Spleen (tissue), 11 donors: ENCODE measurements at regions not wholly inside any gene's neighbourhood (a gene's known extent, or its start where the extent isn't known, plus 50 kb on each side); places are given as distances from the start of the nearest gene placed in this dataset.

Experiments
- DNase-seq: peaks from one replicate; pipeline ENCODE4 v3.0.0-alpha.2; 2020
- H3K27ac ChIP-seq, 8 donors: fragments of 200-600 bp; sonication (generic) in 7 of 8; 1 replicate in 4 of 8; 2 replicates in 4 of 8; pipeline versions ENCODE4 v1.5.0 to v1.8.0; 2016 to 2021; ENCODE audit warnings: inconsistent platforms in 4 of 8, mild to moderate bottlenecking in 4 of 8, moderate library complexity in 1 of 8
- H3K27me3 ChIP-seq, 7 donors: fragments of 200-600 bp; sonication (generic) in 6 of 7; replicated peaks in 1 of 7; 1 replicate in 4 of 7; 2 replicates in 3 of 7; pipeline versions ENCODE4 v1.5.0 to v1.8.0; 2016 to 2021; ENCODE audit warnings: inconsistent platforms in 3 of 7, mild to moderate bottlenecking in 1 of 7
- H3K36me3 ChIP-seq, 6 donors: fragments of 200-600 bp; sonication (generic) in 5 of 6; 1 replicate in 4 of 6; 2 replicates in 2 of 6; pipeline versions ENCODE4 v1.5.0 to v1.8.0; 2016 to 2021; ENCODE audit warnings: inconsistent platforms in 2 of 6
- H3K4me1 ChIP-seq, 6 donors: fragments of 200-600 bp; sonication (generic) in 5 of 6; 1 replicate in 3 of 6; 2 replicates in 3 of 6; pipeline versions ENCODE4 v1.5.0 to v1.8.0; 2016 to 2021; ENCODE audit warnings: inconsistent platforms in 3 of 6
- H3K4me3 ChIP-seq, 8 donors: fragments of 200-600 bp; sonication (generic) in 7 of 8; 1 replicate in 4 of 8; 2 replicates in 4 of 8; pipeline versions ENCODE4 v1.5.0 to v1.8.0; 2016 to 2021; ENCODE audit warnings: inconsistent platforms in 4 of 8, mild to moderate bottlenecking in 4 of 8, moderate library complexity in 2 of 8
- H3K9me3 ChIP-seq, 8 donors: fragments of 200-600 bp; sonication (generic) in 7 of 8; 1 replicate in 4 of 8; 2 replicates in 4 of 8; pipeline versions ENCODE4 v1.5.0 to v1.8.0; 2016 to 2021; ENCODE audit warnings: inconsistent platforms in 4 of 8
- POLR2A ChIP-seq, 3 donors: fragments of 450-650 bp; IDR thresholded peaks; one replicate each; pipeline ENCODE4 v1.5.1; 2017; ENCODE audit warnings: antibody characterized with exemption in 3 of 3, mild to moderate bottlenecking in 1 of 3
- POLR2AphosphoS5 ChIP-seq, 3 donors: sonication (generic); formaldehyde crosslinking; IDR thresholded peaks; one replicate each; pipeline ENCODE4 v1.5.1; 2017; ENCODE audit warnings: antibody characterized with exemption in 3 of 3
- WGBS, 5 donors: extraction: QIAGEN DNeasy Blood & Tissue Kit in 3 of 5; methylation state at CpG; one replicate each; pipeline versions ENCODE4 v1.1.5 to v1.1.7; 2013 to 2018; 5-methylcytosine and 5-hydroxymethylcytosine counted together
- intact Hi-C: fragments of 100-400 bp; cut with DNase I; formaldehyde crosslinking; loops from one replicate; pipeline ENCODE4 v1.15.0; 2023; ENCODE audit warnings: low total_unique reads
- TF ChIP-seq, protein P1 (sequence below), 11 experiments: fragments of 200-600 bp in 7 of 11; fragments of 450-650 bp in 4 of 11; sonication (generic) in 4 of 11; IDR thresholded peaks in 8 of 11; conservative IDR thresholded peaks in 3 of 11; 1 replicate in 7 of 11; 2 replicates in 4 of 11; pipeline versions ENCODE4 v1.4.0 to v1.8.0; 2016 to 2021; ENCODE audit warnings: antibody characterized with exemption in 11 of 11, inconsistent platforms in 4 of 11, mild to moderate bottlenecking in 1 of 11
- donor health status: healthy with polysubstance abuse.
- donor health status: DM: no; HTN: no; CAD: no; lungs with moderate emphysema.
- donor health status: DM: no; HTN: no; CAD: no.
- donor health status: Bipolar disorder and iron deficiency.
- donor health status: healthy.
- donor health status: DM: no; HTN: no; CAD: no.
- donor health status: DM: yes; HTN: yes; CAD: no.

DNA sequence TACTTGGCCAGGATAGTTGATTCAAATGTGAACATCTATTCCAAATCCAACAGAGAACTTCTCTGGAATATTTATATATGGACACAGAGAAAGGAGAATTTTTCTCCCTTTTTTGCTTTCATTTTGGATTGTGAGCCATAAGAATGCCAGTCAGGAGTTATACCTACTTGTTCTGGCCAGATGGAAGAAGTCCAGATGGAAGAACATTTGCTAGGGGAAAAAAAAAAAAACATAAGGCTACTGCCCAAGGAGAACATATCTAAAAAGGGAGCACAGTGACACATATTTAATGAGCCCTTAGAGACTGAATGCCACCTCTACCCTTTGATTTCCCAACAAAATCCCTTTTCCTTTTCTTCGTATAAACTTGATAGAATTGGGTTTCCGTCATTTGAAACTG lies 61.7 kb upstream of the PPP2R2B start:
- TF ChIP-seq POLR2A (IDR thresholded peaks at IDR 0.05) (no peak), POLR2AphosphoS5 (IDR thresholded peaks at IDR 0.05) (no peak)
- TF ChIP-seq, protein P1, sequence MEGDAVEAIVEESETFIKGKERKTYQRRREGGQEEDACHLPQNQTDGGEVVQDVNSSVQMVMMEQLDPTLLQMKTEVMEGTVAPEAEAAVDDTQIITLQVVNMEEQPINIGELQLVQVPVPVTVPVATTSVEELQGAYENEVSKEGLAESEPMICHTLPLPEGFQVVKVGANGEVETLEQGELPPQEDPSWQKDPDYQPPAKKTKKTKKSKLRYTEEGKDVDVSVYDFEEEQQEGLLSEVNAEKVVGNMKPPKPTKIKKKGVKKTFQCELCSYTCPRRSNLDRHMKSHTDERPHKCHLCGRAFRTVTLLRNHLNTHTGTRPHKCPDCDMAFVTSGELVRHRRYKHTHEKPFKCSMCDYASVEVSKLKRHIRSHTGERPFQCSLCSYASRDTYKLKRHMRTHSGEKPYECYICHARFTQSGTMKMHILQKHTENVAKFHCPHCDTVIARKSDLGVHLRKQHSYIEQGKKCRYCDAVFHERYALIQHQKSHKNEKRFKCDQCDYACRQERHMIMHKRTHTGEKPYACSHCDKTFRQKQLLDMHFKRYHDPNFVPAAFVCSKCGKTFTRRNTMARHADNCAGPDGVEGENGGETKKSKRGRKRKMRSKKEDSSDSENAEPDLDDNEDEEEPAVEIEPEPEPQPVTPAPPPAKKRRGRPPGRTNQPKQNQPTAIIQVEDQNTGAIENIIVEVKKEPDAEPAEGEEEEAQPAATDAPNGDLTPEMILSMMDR (IDR thresholded peaks at IDR 0.05 in 8 of 11, conservative IDR thresholded peaks at IDR 0.05 in 3 of 11), result no peak
- Histone ChIP-seq H3K27me3 (no peaks in the 10 kb centered on the region), H3K4me1 (no peaks in the 10 kb centered on the region), H3K27ac (no peak overlapping the region), H3K9me3 (no peaks in the 10 kb centered on the region), H3K36me3 (no peaks in the 10 kb centered on the region), H3K4me3 (no peak overlapping the region)
- WGBS, 5 donors, result 79 to 98% (median 86%) methylated on average over 2 of the region's 2 CpGs
- intact Hi-C loops, result no loop called here
- DNase-seq, result no peak

DNA sequence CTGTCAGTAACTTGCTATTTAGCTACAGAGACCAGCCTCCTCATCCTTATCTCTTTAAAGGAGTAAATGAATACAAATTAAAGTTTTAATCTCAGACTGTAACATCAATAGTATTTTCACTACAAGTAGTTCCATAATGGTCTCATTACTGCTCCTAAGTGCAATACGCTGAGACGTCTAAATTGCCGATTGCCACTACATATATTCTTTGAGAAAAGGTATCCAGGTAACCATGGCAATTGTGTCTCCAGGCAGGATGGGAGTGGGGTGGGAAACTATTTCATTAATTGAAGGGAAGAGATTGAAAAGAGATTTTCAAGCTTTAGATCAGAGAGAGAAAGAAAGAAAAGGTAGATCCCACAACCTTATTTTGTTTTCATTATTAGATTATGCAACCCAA lies 65.5 kb upstream of the PPP2R2B start:
- Histone ChIP-seq H3K4me1 (no peaks in the 10 kb centered on the region), H3K27ac (no peak overlapping the region), H3K4me3 (no peak overlapping the region), H3K36me3 (no peaks in the 10 kb centered on the region), H3K9me3 (no peaks in the 10 kb centered on the region), H3K27me3 (no peaks in the 10 kb centered on the region)
- intact Hi-C loops, result no loop called here
- 92 to 98% (median 94%) methylated on average over 3 of the region's 3 CpGs for WGBS, 5 donors
- no peak for DNase-seq
- TF ChIP-seq POLR2A (IDR thresholded peaks at IDR 0.05) (no peak), POLR2AphosphoS5 (IDR thresholded peaks at IDR 0.05) (no peak)
- TF ChIP-seq, protein P1 (IDR thresholded peaks at IDR 0.05 in 8 of 11, conservative IDR thresholded peaks at IDR 0.05 in 3 of 11), result no peak

DNA sequence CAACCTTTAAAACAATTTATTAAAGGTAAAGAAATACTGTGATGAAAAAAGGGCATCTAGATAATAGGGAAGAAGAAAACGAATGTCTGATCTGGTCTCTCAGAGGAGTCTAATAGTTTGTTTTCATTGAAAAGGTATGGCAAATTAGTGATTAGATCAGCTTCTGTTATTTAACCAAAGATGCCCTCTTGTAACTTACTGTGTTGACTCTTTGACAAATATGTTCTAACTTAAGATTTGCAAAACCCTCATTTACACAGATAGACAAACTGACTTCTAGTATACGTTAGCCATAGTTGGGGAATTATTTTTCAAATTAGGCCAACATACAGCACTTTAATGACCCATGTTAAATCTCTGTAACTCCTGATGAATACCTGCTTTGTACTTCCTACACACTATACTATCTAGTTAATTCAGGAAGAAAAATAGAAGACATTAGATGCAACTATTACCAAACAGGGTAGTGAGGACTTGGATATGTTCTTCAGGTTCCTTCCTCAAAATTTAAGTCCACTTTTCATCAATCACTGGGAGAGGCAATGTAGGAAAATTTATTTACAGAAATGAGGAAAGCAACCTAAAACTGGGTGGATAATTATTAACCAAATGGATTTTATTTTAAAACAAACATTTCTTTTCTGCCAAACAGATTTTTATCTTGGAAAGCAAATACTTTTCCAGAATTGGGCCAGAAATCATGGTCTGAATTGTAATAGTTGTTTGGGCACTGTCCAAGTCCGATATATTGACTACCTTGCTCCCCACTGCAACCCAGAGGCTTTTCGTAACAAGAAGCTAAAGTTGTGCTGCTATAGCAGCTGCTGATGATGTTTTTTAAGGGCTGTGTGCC lies 66.4 kb upstream of the PPP2R2B start:
- TF ChIP-seq, protein P1 (IDR thresholded peaks at IDR 0.05 in 8 of 11, conservative IDR thresholded peaks at IDR 0.05 in 3 of 11), result no peak
- TF ChIP-seq POLR2A (IDR thresholded peaks at IDR 0.05), result no peak
- no peak for TF ChIP-seq POLR2AphosphoS5 (IDR thresholded peaks at IDR 0.05)
- Histone ChIP-seq H3K9me3 (no peaks in the 10 kb centered on the region), H3K4me1 (no peaks in the 10 kb centered on the region), H3K36me3 (no peaks in the 10 kb centered on the region), H3K27me3 (no peaks in the 10 kb centered on the region), H3K27ac (no peak overlapping the region), H3K4me3 (no peak overlapping the region)
- WGBS, 5 donors, result 71 to 84% (median 74%) methylated on average over 4 of the region's 4 CpGs
- no peak for DNase-seq
- intact Hi-C loops, result no loop called here

DNA sequence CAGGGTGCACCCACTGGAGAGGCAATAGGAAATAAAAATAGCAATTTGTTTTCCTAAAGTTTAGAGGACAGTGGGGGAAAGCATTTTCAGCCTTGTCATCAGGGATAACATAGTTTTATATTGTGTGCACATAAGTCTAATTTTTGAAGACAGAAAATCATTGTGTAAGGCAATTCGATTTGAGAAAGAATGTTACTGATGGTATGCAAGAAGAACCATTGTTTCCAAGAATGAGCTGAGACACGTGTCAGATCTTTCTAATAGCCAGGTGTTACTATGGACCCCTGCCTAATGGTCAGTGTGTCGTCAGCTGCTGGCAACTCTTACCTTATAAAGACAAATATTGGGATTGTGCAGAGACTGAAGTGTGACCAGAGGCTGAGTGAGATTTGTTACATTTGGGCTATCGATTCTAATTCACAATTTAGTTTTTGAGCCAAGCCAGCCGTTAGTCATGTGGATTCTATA lies 67.1 kb upstream of the PPP2R2B start:
- Histone ChIP-seq H3K4me1 (no peaks in the 10 kb centered on the region), H3K4me3 (no peak overlapping the region), H3K9me3 (no peaks in the 10 kb centered on the region), H3K27ac (no peak overlapping the region), H3K36me3 (no peaks in the 10 kb centered on the region), H3K27me3 (no peaks in the 10 kb centered on the region)
- no peak for DNase-seq
- 70 to 86% (median 77%) methylated on average over 5 of the region's 5 CpGs for WGBS, 5 donors
- intact Hi-C loops, result no loop called here
- TF ChIP-seq POLR2A (IDR thresholded peaks at IDR 0.05), result no peak
- TF ChIP-seq, protein P1 (IDR thresholded peaks at IDR 0.05 in 8 of 11, conservative IDR thresholded peaks at IDR 0.05 in 3 of 11), result no peak
- TF ChIP-seq POLR2AphosphoS5 (IDR thresholded peaks at IDR 0.05), result no peak
